ENCODE measurements at regions not wholly inside any gene's neighbourhood (a gene's known extent, or its start where the extent isn't known, plus 50 kb on each side); places are given as distances from the start of the nearest gene placed in this dataset.

GRCh38 chr1:195637539-195637938 lies 970.7 kb downstream of the KCNT2 start:
- Mint-ChIP-seq H3K4me3 (no peak overlapping the region), H3K4me1 (no peaks in the 10 kb centered on the region), H3K9me3 (peaks cover 2 to 5% (median 3%) of the 10 kb centered on the region in 3 donors), H3K27me3 (no peaks in the 10 kb centered on the region), H3K27ac (no peak overlapping the region), H3K36me3 (no peaks in the 10 kb centered on the region)
- ChIA-PET CTCF (interaction anchor here in 1 of 2 donors (0.6 to 0.7 kb wide), 2 partner anchors 65 to 539 kb away, joined by 3 to 5 read pairs; no protein-coding TSS in a partner anchor), POLR2A (no interaction called here)
- no peaks in the 10 kb centered on the region for H3K9me3 ChIP-seq
- no peak overlapping the region for H3K4me3 ChIP-seq (ENCODE audit: control insufficient read depth in 1 of 2, extremely low read depth in 1 of 2, low read length in 1 of 2)
- DNase-seq (no peak), ATAC-seq (replicated peaks in 1 of 4) (no peak)
- no peaks in the 10 kb centered on the region for H3K27me3 ChIP-seq (replicated peaks in 1 of 2; ENCODE audit: control insufficient read depth in 2 of 2, extremely low read depth in 1 of 2, insufficient read depth in 2 of 2, low read length in 1 of 2)
- no peaks in the 10 kb centered on the region for H3K4me1 ChIP-seq (ENCODE audit: control insufficient read depth in 1 of 2, extremely low read depth in 1 of 2, insufficient read depth in 2 of 2, low read length in 2 of 2)
- H3K36me3 ChIP-seq (ENCODE audit: control insufficient read depth in 2 of 2, extremely low read depth in 1 of 2, insufficient read depth in 1 of 2, low read length in 1 of 2): no peaks in the 10 kb centered on the region
- 60% methylated on average over 1 of the region's 5 CpGs for WGBS (ENCODE audit: insufficient coverage)
- H3K27ac ChIP-seq (ENCODE audit: low read length): no peak overlapping the region

- ATAC-seq (replicated peaks in 1 of 4) (no peak), DNase-seq (no peak)
- ChIA-PET POLR2A (no interaction called here), CTCF (no interaction called here)
- Histone ChIP-seq H3K9me3 (no peaks in the 10 kb centered on the region), H3K27ac (ENCODE audit: low read length) (no peak overlapping the region), H3K4me1 (ENCODE audit: control insufficient read depth in 1 of 2, extremely low read depth in 1 of 2, insufficient read depth in 2 of 2, low read length in 2 of 2) (no peaks in the 10 kb centered on the region), H3K4me3 (ENCODE audit: control insufficient read depth in 1 of 2, extremely low read depth in 1 of 2, low read length in 1 of 2) (no peak overlapping the region), H3K36me3 (ENCODE audit: control insufficient read depth in 2 of 2, extremely low read depth in 1 of 2, insufficient read depth in 1 of 2, low read length in 1 of 2) (no peaks in the 10 kb centered on the region), H3K27me3 (replicated peaks in 1 of 2; ENCODE audit: control insufficient read depth in 2 of 2, extremely low read depth in 1 of 2, insufficient read depth in 2 of 2, low read length in 1 of 2) (no peaks in the 10 kb centered on the region)
- Mint-ChIP-seq H3K27ac (no peak overlapping the region), H3K4me3 (no peak overlapping the region), H3K27me3 (no peaks in the 10 kb centered on the region), H3K36me3 (no peaks in the 10 kb centered on the region), H3K9me3 (peaks cover 7 to 14% (median 8%) of the 10 kb centered on the region in 3 donors), H3K4me1 (no peaks in the 10 kb centered on the region)
- 52% methylated on average over 3 of the region's 3 CpGs for WGBS (ENCODE audit: insufficient coverage)
Measured at GRCh38 chr1:195618287-195618686, 990.0 kb downstream of the KCNT2 start.

- H3K27ac ChIP-seq (ENCODE audit: low read length): no peak overlapping the region
Measured at GRCh38 chr1:195617106-195617505, 991.1 kb downstream of the KCNT2 start.

GRCh38 chr1:195608883-195609282 lies 999.4 kb downstream of the KCNT2 start:
- 92% methylated on average over 1 of the region's 1 CpG for WGBS (ENCODE audit: insufficient coverage)
- H3K27me3 Mint-ChIP-seq: no peaks in the 10 kb centered on the region

More at GRCh38 chr1:195617106-195617505, 991.1 kb downstream of the KCNT2 start:
- Mint-ChIP-seq H3K4me3 (no peak overlapping the region), H3K4me1 (no peaks in the 10 kb centered on the region), H3K27ac (no peak overlapping the region), H3K9me3 (peaks cover 3 to 13% (median 3%) of the 10 kb centered on the region in 3 donors), H3K27me3 (no peaks in the 10 kb centered on the region), H3K36me3 (no peaks in the 10 kb centered on the region)
- WGBS (ENCODE audit: insufficient coverage): no CpG with 5 or more reads among the region's 2 CpGs
- Histone ChIP-seq H3K4me3 (ENCODE audit: control insufficient read depth in 1 of 2, extremely low read depth in 1 of 2, low read length in 1 of 2) (no peak overlapping the region), H3K27me3 (replicated peaks in 1 of 2; ENCODE audit: control insufficient read depth in 2 of 2, extremely low read depth in 1 of 2, insufficient read depth in 2 of 2, low read length in 1 of 2) (no peaks in the 10 kb centered on the region), H3K9me3 (no peaks in the 10 kb centered on the region), H3K36me3 (ENCODE audit: control insufficient read depth in 2 of 2, extremely low read depth in 1 of 2, insufficient read depth in 1 of 2, low read length in 1 of 2) (no peaks in the 10 kb centered on the region), H3K4me1 (ENCODE audit: control insufficient read depth in 1 of 2, extremely low read depth in 1 of 2, insufficient read depth in 2 of 2, low read length in 2 of 2) (no peaks in the 10 kb centered on the region)
- no peak for DNase-seq
- ChIA-PET POLR2A (no interaction called here), CTCF (no interaction called here)
- no peak for ATAC-seq (replicated peaks in 1 of 4)

GRCh38 chr1:195606483-195606882 lies 1001.8 kb downstream of the KCNT2 start:
- no peaks in the 10 kb centered on the region for H3K36me3 ChIP-seq (ENCODE audit: control insufficient read depth in 2 of 2, extremely low read depth in 1 of 2, insufficient read depth in 1 of 2, low read length in 1 of 2)
- ChIA-PET CTCF (no interaction called here), POLR2A (no interaction called here)
- H3K4me3 ChIP-seq (ENCODE audit: control insufficient read depth in 1 of 2, extremely low read depth in 1 of 2, low read length in 1 of 2): no peak overlapping the region
- no peaks in the 10 kb centered on the region for H3K27me3 ChIP-seq (replicated peaks in 1 of 2; ENCODE audit: control insufficient read depth in 2 of 2, extremely low read depth in 1 of 2, insufficient read depth in 2 of 2, low read length in 1 of 2)
- H3K4me1 ChIP-seq (ENCODE audit: control insufficient read depth in 1 of 2, extremely low read depth in 1 of 2, insufficient read depth in 2 of 2, low read length in 2 of 2): no peaks in the 10 kb centered on the region
- no peak for DNase-seq
- H3K27me3 Mint-ChIP-seq: no peaks in the 10 kb centered on the region
- ATAC-seq (replicated peaks in 1 of 4): no peak
- no CpG with 5 or more reads among the region's 1 CpG for WGBS (ENCODE audit: insufficient coverage)
- H3K4me1 Mint-ChIP-seq: no peaks in the 10 kb centered on the region
- H3K4me3 Mint-ChIP-seq: no peak overlapping the region
- H3K9me3 Mint-ChIP-seq: peaks cover 4 to 20% (median 18%) of the 10 kb centered on the region in 3 donors
- no peaks in the 10 kb centered on the region for H3K9me3 ChIP-seq
- no peak overlapping the region for H3K27ac ChIP-seq (ENCODE audit: low read length)
- H3K36me3 Mint-ChIP-seq: no peaks in the 10 kb centered on the region
- no peak overlapping the region for H3K27ac Mint-ChIP-seq

More at GRCh38 chr1:195608883-195609282, 999.4 kb downstream of the KCNT2 start:
- Mint-ChIP-seq H3K36me3 (no peaks in the 10 kb centered on the region), H3K27ac (no peak overlapping the region), H3K4me1 (no peaks in the 10 kb centered on the region), H3K9me3 (peaks cover 4 to 12% (median 10%) of the 10 kb centered on the region in 3 donors), H3K4me3 (no peak overlapping the region)
- Histone ChIP-seq H3K4me1 (ENCODE audit: control insufficient read depth in 1 of 2, extremely low read depth in 1 of 2, insufficient read depth in 2 of 2, low read length in 2 of 2) (no peaks in the 10 kb centered on the region), H3K36me3 (ENCODE audit: control insufficient read depth in 2 of 2, extremely low read depth in 1 of 2, insufficient read depth in 1 of 2, low read length in 1 of 2) (no peaks in the 10 kb centered on the region), H3K9me3 (no peaks in the 10 kb centered on the region), H3K27ac (ENCODE audit: low read length) (no peak overlapping the region), H3K27me3 (replicated peaks in 1 of 2; ENCODE audit: control insufficient read depth in 2 of 2, extremely low read depth in 1 of 2, insufficient read depth in 2 of 2, low read length in 1 of 2) (no peaks in the 10 kb centered on the region), H3K4me3 (ENCODE audit: control insufficient read depth in 1 of 2, extremely low read depth in 1 of 2, low read length in 1 of 2) (no peak overlapping the region)
- no peak for DNase-seq
- ChIA-PET CTCF (no interaction called here), POLR2A (no interaction called here)
- ATAC-seq (replicated peaks in 1 of 4): no peak

- no peaks in the 10 kb centered on the region for H3K27me3 Mint-ChIP-seq
- DNase-seq: no peak
- no peak overlapping the region for H3K27ac Mint-ChIP-seq
- no CpG with 5 or more reads among the region's 1 CpG for WGBS (ENCODE audit: insufficient coverage)
- ChIA-PET POLR2A (no interaction called here), CTCF (no interaction called here)
- H3K9me3 ChIP-seq: no peaks in the 10 kb centered on the region
- H3K27me3 ChIP-seq (replicated peaks in 1 of 2; ENCODE audit: control insufficient read depth in 2 of 2, extremely low read depth in 1 of 2, insufficient read depth in 2 of 2, low read length in 1 of 2): no peaks in the 10 kb centered on the region
- no peaks in the 10 kb centered on the region for H3K4me1 Mint-ChIP-seq
- no peaks in the 10 kb centered on the region for H3K4me1 ChIP-seq (ENCODE audit: control insufficient read depth in 1 of 2, extremely low read depth in 1 of 2, insufficient read depth in 2 of 2, low read length in 2 of 2)
- no peak for ATAC-seq (replicated peaks in 1 of 4)
- H3K9me3 Mint-ChIP-seq: peaks cover 4 to 25% (median 14%) of the 10 kb centered on the region in 3 donors
- H3K27ac ChIP-seq (ENCODE audit: low read length): no peak overlapping the region
- H3K4me3 ChIP-seq (ENCODE audit: control insufficient read depth in 1 of 2, extremely low read depth in 1 of 2, low read length in 1 of 2): no peak overlapping the region
- H3K36me3 ChIP-seq (ENCODE audit: control insufficient read depth in 2 of 2, extremely low read depth in 1 of 2, insufficient read depth in 1 of 2, low read length in 1 of 2): no peaks in the 10 kb centered on the region
- H3K4me3 Mint-ChIP-seq: no peak overlapping the region
- no peaks in the 10 kb centered on the region for H3K36me3 Mint-ChIP-seq
Measured at GRCh38 chr1:195604287-195604686, 1004.0 kb downstream of the KCNT2 start.

- Mint-ChIP-seq H3K4me3 (no peak overlapping the region), H3K9me3 (peaks cover 0 to 10% (median 6%) of the 10 kb centered on the region in 3 donors), H3K27ac (no peak overlapping the region), H3K36me3 (no peaks in the 10 kb centered on the region), H3K27me3 (no peaks in the 10 kb centered on the region), H3K4me1 (no peaks in the 10 kb centered on the region)
- CTCF ChIA-PET: interaction anchor here in 1 of 2 donors (0.6 kb wide), 1 partner anchor 311 kb away, joined by 4 read pairs; no protein-coding TSS in a partner anchor
- no peaks in the 10 kb centered on the region for H3K9me3 ChIP-seq
- DNase-seq (no peak), ATAC-seq (replicated peaks in 1 of 4) (no peak)
- H3K4me3 ChIP-seq (ENCODE audit: control insufficient read depth in 1 of 2, extremely low read depth in 1 of 2, low read length in 1 of 2): no peak overlapping the region
- H3K27me3 ChIP-seq (replicated peaks in 1 of 2; ENCODE audit: control insufficient read depth in 2 of 2, extremely low read depth in 1 of 2, insufficient read depth in 2 of 2, low read length in 1 of 2): no peaks in the 10 kb centered on the region
- H3K4me1 ChIP-seq (ENCODE audit: control insufficient read depth in 1 of 2, extremely low read depth in 1 of 2, insufficient read depth in 2 of 2, low read length in 2 of 2): no peaks in the 10 kb centered on the region
- no peaks in the 10 kb centered on the region for H3K36me3 ChIP-seq (ENCODE audit: control insufficient read depth in 2 of 2, extremely low read depth in 1 of 2, insufficient read depth in 1 of 2, low read length in 1 of 2)
- POLR2A ChIA-PET: interaction anchor here in 1 of 2 donors (0.6 kb wide), 1 partner anchor 216 kb away, joined by 5 read pairs; no protein-coding TSS in a partner anchor
- H3K27ac ChIP-seq (ENCODE audit: low read length): no peak overlapping the region
Measured at GRCh38 chr1:195597891-195598290, 1010.3 kb downstream of the KCNT2 start.

All from T-cell (primary cell).